ENCODE measurements at regions not wholly inside any gene's neighbourhood (a gene's known extent, or its start where the extent isn't known, plus 50 kb on each side); places are given as distances from the start of the nearest gene placed in this dataset.
"Not testable (repeated sequence)": the region's sequence is repeated elsewhere in the genome, so short reads cannot be mapped to it uniquely, and the experiment has no call there.

GRCh38 chr14:28949503-28949902 lies 182.9 kb downstream of the FOXG1 start:
- DNase-seq, result no peak

- DNase-seq, result no peak
Measured at GRCh38 chr14:28952161-28952560, 185.6 kb downstream of the FOXG1 start.

GRCh38 chr14:28952666-28953065 lies 186.1 kb downstream of the FOXG1 start:
- DNase-seq, result no peak

- DNase-seq, result no peak
Measured at GRCh38 chr14:28953973-28954372, 187.4 kb downstream of the FOXG1 start.

- no peak for DNase-seq
Measured at GRCh38 chr14:28966416-28967233, 200.0 kb downstream of the FOXG1 start.

- DNase-seq, result no peak
Measured at GRCh38 chr14:28975084-28975483, 208.5 kb downstream of the FOXG1 start.

- DNase-seq, result no peak
Measured at GRCh38 chr14:28982228-28982627, 215.6 kb downstream of the FOXG1 start.

- DNase-seq, result no peak
Measured at GRCh38 chr14:28983279-28983678, 216.7 kb downstream of the FOXG1 start.

GRCh38 chr14:28987516-28987915 lies 220.9 kb downstream of the FOXG1 start:
- no peak for DNase-seq

GRCh38 chr14:28997196-28997595 lies 230.6 kb downstream of the FOXG1 start:
- DNase-seq, result not testable (repeated sequence)

- no peak for DNase-seq
Measured at GRCh38 chr14:28999656-29000055, 233.1 kb downstream of the FOXG1 start.

GRCh38 chr14:29005647-29006046 lies 239.1 kb downstream of the FOXG1 start:
- no peak for DNase-seq

- DNase-seq, result no peak
Measured at GRCh38 chr14:29007990-29008389, 241.4 kb downstream of the FOXG1 start.

- DNase-seq, result peak; percentile 45
Measured at GRCh38 chr14:29016050-29016900, 249.7 kb downstream of the FOXG1 start.

GRCh38 chr14:29023505-29023904 lies 256.9 kb downstream of the FOXG1 start:
- not testable (repeated sequence) for DNase-seq

- not testable (repeated sequence) for DNase-seq
Measured at GRCh38 chr14:29027441-29027840, 260.9 kb downstream of the FOXG1 start.

GRCh38 chr14:29027941-29028705 lies 261.5 kb downstream of the FOXG1 start:
- not testable (repeated sequence) for DNase-seq

GRCh38 chr14:29028973-29029582 lies 262.5 kb downstream of the FOXG1 start:
- no peak for DNase-seq

- DNase-seq, result no peak
Measured at GRCh38 chr14:29030121-29030520, 263.5 kb downstream of the FOXG1 start.

- DNase-seq, result no peak
Measured at GRCh38 chr14:29030970-29031369, 264.4 kb downstream of the FOXG1 start.

- DNase-seq, result no peak
Measured at GRCh38 chr14:29035134-29035533, 268.5 kb downstream of the FOXG1 start.

- DNase-seq, result no peak
Measured at GRCh38 chr14:29037411-29037810, 270.8 kb downstream of the FOXG1 start.

- DNase-seq, result no peak
Measured at GRCh38 chr14:29039171-29039570, 272.6 kb downstream of the FOXG1 start.

All from stimulated activated CD8-positive, alpha-beta memory T cell treated with anti-CD3 and anti-CD28 coated beads, Interleukin-4, amount 100 ng/mL, for 48 hours (primary cell).